ENCODE measurements at regions not wholly inside any gene's neighbourhood (a gene's known extent, or its start where the extent isn't known, plus 50 kb on each side); places are given as distances from the start of the nearest gene placed in this dataset.
"Not testable (repeated sequence)": the region's sequence is repeated elsewhere in the genome, so short reads cannot be mapped to it uniquely, and the experiment has no call there.

DNA sequence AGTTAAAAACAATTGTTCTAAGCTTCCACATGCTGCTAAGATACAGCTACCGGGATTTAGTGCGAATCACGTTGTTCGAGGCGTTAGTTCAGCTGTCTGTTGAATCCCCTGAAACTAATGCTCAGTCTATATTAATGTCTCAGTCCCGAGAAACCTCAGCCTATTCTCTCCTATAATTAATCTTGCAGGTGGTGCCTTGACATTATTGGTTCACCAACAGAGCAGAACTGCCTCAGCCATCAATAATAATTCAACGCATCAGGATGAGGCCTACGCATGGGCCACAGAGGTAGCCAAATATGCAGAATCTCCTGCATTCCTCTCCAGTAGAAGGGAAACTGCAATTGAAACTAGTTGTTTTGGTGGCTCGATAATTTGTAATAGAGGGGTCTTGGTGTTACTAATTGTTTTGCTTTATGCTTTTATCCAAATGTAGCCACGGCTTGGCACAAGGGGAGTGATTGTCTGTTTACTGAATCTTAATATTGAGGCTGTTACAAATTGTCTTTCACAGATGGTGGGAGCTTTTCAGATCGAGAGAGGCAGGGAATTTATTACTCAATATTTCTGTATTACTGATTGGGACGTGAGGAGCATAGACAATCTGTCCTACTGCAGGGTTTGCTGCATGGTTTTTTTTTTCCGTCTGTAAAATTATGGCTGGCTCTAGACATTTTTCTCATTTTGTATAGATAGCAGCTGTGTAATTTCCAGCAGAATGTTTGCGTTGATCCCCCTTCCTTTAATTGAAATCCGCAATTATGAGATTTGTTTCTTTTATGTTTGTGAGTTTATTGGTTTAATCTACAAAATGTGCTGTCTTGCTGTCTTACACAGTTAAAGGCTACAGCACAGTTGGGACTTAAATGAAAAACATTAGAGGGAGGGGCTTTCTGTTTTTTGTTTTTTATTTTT is 1036.5 kb upstream of the NOVA1 start:
- 87 to 90% methylated on average over 15 of the region's 15 CpGs for WGBS, 2 donors
- H3K4me3 ChIP-seq (replicated peaks in 1 of 3) = no peak overlapping the region
- no peak for DNase-seq
- intact Hi-C loops (cut with DNase I) = no loop called here
- no peaks in the 10 kb centered on the region for H3K9me3 ChIP-seq
- no peaks in the 10 kb centered on the region for H3K4me1 ChIP-seq
- H3K27ac ChIP-seq = no peak overlapping the region
- no peak for TF ChIP-seq CTCF (IDR thresholded peaks at IDR 0.05)
- no peak for TF ChIP-seq POLR2A (IDR thresholded peaks at IDR 0.05)
- H3K27me3 ChIP-seq = no peaks in the 10 kb centered on the region
- no peaks in the 10 kb centered on the region for H3K36me3 ChIP-seq

- WGBS, 2 donors = 97 to 100% methylated on average over 1 of the region's 1 CpG
- DNase-seq = not testable (repeated sequence)
Observed at GRCh38 chr14:27640688-27641087, 1042.9 kb upstream of the NOVA1 start.

DNA sequence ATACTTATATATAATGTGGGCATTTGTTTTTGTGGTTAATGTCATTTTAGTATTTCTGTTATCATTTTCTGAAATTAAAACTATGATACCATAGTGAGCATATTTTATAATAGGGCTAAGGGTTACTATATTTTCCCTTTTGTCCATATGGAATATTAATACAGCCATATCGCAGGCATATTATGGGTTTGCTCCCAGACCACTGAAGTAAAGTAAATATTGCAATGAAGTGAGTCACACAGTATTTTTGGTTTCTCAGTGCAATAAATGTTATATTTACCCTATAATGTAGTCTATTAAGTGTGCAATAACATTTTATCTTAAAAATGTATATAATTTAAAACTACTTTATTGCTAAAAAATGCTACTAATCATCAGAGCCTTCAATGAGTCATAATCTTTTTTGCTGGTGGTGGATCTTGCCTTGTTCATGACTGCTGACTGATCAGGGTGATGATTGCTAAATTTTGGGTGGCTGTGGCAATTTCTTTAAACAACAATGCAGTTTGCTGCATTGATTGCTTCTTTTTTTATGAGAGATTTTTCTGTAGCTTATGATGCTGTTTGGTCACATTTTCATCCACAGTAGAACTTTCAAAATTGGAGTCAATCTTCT is 1044.5 kb upstream of the NOVA1 start:
- no peaks in the 10 kb centered on the region for H3K36me3 ChIP-seq
- DNase-seq = no peak
- no peaks in the 10 kb centered on the region for H3K9me3 ChIP-seq
- intact Hi-C loops (cut with DNase I) = no loop called here
- H3K4me3 ChIP-seq (replicated peaks in 1 of 3) = no peak overlapping the region
- H3K27me3 ChIP-seq = no peaks in the 10 kb centered on the region
- WGBS, 2 donors = 94 to 100% methylated on average over 1 of the region's 1 CpG
- H3K27ac ChIP-seq = no peak overlapping the region
- no peak for TF ChIP-seq POLR2A (IDR thresholded peaks at IDR 0.05)
- TF ChIP-seq CTCF (IDR thresholded peaks at IDR 0.05) = no peak
- no peaks in the 10 kb centered on the region for H3K4me1 ChIP-seq

More at GRCh38 chr14:27640688-27641087, 1042.9 kb upstream of the NOVA1 start:
- H3K4me3 ChIP-seq (replicated peaks in 1 of 3); H3K4me1 ChIP-seq; H3K9me3 ChIP-seq; H3K27me3 ChIP-seq; H3K36me3 ChIP-seq; H3K27ac ChIP-seq; intact Hi-C loops (cut with DNase I): not testable (repeated sequence)

DNA sequence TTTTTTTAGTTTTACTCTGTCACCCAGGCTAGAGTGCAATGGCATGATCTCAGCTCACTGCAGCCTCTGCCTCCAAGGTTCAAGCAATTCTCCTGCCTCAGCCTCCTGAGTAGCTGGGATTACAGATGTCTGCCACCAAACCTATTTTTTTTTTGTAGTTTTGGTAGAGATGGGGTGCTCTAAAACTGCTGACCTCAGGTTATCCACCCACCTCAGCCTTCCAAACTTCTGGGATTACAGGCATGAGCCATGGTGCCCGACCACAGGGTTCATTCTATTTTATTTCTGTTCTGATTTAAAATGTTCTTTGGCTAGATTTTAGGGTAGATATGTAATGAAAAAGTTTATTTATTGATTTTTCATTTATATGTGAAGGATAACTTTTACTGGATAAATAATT is 1062.8 kb upstream of the NOVA1 start:
- no peaks in the 10 kb centered on the region for H3K27me3 ChIP-seq
- WGBS, 2 donors = 61 to 79% methylated on average over 1 of the region's 1 CpG
- H3K9me3 ChIP-seq = no peaks in the 10 kb centered on the region
- H3K27ac ChIP-seq = no peak overlapping the region
- TF ChIP-seq POLR2A (IDR thresholded peaks at IDR 0.05) = no peak
- TF ChIP-seq CTCF (IDR thresholded peaks at IDR 0.05) = no peak
- intact Hi-C loops (cut with DNase I) = no loop called here
- no peak for DNase-seq
- no peaks in the 10 kb centered on the region for H3K36me3 ChIP-seq
- no peaks in the 10 kb centered on the region for H3K4me1 ChIP-seq
- no peak overlapping the region for H3K4me3 ChIP-seq (replicated peaks in 1 of 3)

DNA sequence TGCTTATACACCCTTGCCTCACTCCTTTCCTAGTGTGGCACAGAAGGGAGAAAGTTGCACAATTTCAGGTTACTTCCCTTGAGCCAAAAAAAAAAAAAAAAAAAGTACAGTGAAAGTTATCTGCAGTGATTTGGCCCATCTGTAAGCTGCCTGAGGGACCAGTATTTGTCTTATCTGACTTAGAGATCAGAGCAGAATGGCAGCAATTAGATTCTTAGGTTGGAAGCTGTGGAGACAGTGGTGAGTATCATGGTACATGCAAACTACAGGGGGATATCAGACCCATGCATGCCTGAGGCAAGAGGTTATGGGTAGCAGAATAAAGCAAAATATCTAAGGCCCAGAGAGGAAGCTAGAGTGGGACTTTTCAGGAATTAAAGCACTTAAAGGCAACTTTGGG is 1070.7 kb upstream of the NOVA1 start:
- Histone ChIP-seq H3K4me1 (no peaks in the 10 kb centered on the region), H3K9me3 (no peaks in the 10 kb centered on the region), H3K36me3 (no peaks in the 10 kb centered on the region), H3K4me3 (replicated peaks in 1 of 3) (no peak overlapping the region), H3K27ac (no peak overlapping the region), H3K27me3 (no peaks in the 10 kb centered on the region)
- intact Hi-C loops (cut with DNase I) = no loop called here
- no peak for DNase-seq
- no peak for TF ChIP-seq CTCF (IDR thresholded peaks at IDR 0.05)
- TF ChIP-seq POLR2A (IDR thresholded peaks at IDR 0.05) = no peak

All from thyroid gland (tissue), 4 donors.